GM21423 (cell line): ENCODE measurements at regions not wholly inside any gene's neighbourhood (a gene's known extent, or its start where the extent isn't known, plus 50 kb on each side); places are given as distances from the start of the nearest gene placed in this dataset.

Experiments
- ATAC-seq: cut with Tn5 transposase; IDR thresholded peaks from one replicate; pipeline ENCODE4 v1.9.1; 2021; ENCODE audit warnings: mild to moderate bottlenecking, moderate library complexity; ENCODE audit not compliant: unreplicated experiment

DNA sequence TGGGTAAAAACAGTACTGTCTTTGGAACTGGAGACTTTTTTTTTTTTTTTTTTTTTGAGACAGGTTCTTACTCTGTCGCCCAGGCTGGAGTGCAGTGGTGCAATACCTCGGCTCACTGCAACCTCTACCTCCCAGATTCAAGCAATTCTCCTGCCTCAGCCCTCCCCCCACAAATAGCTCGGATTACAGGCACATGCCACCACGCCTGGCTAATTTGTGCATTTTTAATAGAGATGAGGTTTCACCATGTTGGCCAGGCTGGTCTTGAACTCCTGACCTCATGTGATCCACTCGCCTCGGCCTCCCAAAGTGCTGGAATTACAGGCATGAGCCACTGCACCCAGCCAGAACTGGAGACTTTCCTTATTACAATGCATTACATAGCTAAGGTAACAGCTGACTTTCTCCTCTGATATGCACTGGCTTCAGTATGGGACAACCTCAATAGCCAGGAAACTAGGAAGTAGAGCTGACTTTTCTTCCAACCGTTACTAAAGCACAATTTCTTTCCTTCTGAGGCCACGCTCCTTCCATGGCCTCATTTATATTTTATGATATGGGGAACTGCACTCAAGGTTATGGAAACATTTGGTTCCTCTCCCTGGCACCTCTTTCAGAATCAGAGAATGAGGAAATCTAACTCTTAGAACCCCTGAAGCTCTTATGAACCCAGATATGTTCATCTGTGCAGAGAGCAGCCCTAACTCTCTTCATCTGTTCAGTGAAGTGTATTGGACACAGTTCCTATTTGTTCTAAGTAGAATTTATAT lies 53.5 kb upstream of the FAM9B start:
- ATAC-seq = no peak

DNA sequence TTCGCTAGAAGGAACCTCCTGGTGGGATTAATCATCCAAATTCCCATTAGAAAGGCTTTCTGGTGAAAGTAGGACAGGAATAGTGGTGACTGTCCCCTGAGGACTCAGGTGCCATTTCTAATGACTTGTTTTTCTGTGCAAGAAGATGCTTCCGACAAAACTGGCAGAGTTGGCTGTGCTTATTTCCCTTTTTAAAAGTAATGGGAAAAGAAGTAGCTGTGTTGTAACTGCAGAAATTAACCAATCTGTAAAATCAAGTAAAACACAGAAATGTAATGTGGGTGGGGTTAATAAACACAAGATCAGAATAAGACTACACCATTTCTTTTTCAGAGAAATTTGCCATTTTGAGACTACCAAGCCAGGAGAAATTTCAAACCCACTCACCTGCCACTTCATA lies 55.0 kb upstream of the FAM9B start:
- no peak for ATAC-seq

DNA sequence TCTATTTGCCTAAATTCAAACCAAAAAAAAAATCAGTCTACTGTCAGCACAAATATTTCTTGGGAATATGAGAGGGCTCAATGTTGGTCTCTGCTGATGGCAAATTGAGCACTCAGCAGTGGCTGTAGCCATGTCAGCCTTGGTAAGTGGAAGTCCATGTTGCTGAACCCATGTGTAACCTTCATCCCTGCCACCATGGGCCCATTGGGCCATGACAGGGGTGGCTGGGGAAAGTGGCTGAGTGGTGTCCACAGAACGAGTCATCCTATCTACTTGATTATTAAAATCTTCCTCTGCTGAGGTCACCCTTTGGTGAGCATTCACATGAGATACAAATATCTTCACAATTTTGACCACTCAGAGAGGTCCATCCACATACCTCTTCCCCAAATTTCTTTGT lies 56.8 kb upstream of the FAM9B start:
- ATAC-seq = no peak

DNA sequence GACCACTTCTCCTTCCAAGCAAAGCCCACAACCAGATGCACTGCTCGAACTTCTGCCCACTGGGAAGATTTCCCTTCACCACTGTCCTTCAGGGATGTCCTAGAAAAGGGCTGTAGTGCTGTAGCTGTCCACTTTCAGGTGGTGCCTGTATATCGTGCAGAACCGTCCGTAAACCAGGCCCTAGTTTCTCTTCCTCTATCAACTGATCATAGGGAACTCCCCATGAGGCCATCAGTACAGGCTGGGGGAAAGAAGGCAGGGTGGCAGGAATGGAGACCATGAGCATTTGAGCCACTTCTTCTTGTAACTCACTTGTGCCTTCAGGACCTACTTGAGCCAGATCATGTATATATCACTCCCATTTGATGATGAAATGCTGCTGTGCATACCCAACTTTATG lies 57.3 kb upstream of the FAM9B start:
- no peak for ATAC-seq

DNA sequence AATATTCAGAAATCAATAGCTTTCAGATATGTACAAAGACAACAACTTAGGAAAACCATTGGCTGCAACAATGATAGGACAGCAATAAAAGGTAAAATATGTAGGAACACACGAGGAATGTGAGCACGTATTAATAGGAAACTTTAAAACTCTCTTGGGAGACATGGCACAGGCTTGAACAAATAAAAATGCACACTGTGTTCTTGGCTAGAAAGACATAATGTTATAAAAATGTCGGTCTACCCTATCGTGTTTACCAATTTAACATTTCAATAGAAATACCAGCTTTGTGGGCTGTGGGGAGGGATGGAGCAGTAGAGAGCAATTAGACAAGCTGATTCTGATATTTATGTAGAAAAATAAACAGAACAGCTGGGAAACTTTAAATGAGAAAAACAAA lies 69.0 kb upstream of the FAM9B start:
- no peak for ATAC-seq

DNA sequence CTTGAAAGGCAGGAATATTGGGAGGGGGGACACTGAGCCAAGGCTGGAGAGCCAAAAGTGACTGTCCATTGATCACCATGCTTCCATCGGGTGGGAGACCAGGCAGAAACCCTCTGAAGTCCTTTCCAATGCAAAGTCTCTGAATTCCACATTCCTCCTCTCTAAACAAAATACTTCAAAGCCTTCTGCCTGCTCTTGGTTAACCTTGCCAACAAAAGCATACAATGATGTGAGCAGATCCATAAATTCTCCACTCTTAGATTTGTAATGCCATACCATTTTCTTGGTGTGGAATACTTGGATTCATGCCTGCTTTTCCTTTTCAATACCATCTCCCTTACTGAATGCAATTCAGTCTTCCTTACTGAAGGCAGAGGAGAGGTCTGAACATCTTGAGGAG lies 74.1 kb upstream of the FAM9B start:
- no peak for ATAC-seq

DNA sequence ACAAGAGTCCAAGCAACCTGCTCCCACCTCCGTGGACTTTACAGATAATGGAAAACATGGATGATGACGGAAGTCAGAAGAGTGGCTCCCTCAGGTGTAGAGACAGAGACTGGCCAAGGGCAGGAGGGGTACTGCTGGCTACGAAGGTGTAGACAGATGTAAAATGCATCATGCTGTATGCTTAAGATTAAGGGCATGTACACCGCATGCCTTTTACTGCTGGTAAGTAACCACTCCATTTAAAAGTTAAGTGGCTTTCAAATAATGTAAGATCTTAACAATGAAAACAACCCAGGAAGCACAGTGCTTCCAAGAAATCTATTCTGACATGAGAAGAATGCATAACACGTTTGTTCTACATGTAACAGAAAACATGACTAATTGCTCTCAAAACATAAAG lies 76.9 kb upstream of the FAM9B start:
- ATAC-seq = no peak

DNA sequence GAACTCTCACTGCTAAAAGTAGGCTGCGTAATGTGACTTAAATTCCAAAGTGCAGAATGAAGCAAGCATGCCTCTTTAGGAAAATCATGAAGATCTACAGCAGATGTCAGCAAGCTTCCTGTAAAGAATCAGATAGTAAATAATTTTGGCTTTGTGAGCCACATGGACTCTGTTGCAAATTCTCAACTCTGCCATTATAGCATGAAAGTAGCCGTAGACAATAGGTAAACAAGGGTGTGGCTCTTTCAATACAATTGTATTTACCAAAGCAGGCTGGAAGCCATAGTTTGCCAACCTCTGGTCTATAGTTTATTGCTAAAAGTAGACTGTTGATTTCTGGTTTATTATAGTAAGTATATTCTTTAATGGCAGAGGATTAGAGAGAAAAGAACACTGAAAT lies 80.3 kb upstream of the FAM9B start:
- ATAC-seq = no peak

DNA sequence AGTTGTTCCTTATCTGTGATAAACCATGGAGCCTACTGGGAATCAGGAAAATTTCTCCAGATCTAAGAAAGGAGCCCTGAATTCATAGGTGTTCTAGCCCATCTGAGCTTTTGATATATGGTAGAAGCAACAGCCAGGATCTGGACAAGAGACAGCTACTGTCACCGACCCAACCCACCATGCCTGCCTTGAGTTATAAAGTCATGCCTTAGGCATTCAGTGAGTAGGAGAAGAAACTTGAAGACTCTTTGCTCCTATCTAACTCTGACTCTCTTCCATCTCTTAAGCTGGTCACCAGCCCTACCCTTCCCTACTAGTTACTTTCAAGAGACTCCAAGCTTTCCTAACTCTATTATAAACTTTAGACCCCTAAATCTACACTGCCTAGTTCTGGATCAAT lies 83.9 kb upstream of the FAM9B start:
- ATAC-seq = no peak

DNA sequence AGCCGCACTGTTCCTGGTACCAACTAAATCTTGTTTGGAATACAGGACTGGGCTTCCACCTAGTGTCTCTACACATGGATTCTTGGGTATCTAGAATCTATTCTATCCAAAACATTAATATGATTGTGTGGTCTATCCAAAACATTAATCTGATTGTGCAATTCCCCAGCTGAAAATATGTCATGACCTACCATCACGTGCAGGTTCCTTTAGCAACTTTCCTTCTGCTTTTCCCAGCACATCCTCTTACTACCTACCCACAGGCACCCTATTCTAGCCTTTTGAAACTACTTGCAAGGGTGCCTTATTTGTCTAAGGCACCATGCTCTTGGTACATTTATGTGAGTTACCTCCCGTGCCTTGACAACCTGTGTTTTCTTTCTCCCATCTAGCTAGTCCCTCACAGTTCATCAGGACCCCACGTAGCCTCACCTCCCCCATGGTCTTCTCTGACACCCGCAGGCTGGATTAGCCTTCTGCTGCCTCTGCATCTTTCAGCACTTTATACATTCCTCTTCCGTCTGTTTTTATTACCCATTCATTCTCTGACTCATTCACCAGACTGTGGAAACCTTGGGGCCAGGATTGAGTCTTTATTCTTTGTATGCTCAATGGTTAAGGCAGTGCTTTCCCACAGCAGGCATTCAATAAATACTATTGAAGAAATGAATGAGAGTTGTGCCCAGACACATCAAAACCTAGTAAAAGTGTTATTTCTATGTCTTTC lies 88.8 kb upstream of the FAM9B start:
- ATAC-seq = no peak

DNA sequence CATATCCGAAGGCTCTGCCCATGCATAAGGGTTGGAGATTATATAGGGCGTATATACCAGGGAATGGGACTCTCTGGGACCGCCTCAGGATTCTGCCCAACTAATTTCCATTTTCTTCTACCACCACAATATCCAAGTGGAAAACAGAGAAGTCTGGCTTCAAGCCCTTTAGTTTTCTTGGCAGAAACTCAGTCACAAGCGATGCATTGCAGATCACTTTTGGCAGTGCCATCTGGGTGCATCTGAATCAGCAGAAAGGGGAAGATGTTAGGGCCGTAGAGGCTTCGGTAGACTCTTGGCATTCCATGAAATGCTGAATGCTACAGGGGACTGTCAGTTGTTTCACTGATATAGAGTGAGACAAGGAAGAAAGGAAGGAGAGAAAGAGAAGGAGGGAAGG lies 94.1 kb upstream of the FAM9B start:
- ATAC-seq = no peak

DNA sequence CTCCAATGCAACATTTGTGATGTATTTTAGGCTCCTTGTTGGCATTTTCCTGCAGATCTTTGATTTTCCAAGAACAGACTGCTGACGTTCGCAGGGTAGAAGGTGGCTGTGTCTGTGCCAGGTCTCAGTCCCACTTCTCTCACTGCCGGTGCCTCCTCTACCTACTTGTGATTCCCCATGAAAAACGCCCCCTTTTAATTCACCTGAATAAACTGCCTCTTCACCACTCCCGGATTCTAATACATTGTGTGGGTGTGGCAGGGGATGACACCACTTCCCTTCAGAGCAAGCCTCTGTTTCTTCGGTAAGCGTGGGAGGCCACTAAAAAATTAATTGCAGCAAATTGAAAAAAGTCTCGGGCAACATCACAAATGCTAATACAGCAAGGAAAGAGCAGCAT lies 96.1 kb upstream of the FAM9B start:
- ATAC-seq = no peak

DNA sequence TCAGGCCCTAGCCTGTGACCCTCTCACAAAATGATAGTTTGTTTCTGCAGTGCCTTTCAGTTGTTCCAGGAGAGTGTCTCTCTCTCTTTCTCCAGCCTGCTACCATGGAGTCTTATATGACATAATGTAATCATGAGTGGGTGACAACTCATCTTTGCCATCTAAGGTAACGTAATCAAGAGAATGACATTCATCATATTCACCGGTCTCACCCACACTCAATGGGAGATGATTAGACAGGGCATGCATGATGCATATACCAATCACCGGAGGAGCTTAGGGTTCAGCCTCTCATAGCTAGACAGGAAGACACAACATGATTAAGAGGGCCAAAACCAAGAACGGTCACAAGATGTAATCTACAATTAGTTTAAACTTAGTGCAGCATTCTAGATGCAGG lies 97.1 kb upstream of the FAM9B start:
- no peak for ATAC-seq

DNA sequence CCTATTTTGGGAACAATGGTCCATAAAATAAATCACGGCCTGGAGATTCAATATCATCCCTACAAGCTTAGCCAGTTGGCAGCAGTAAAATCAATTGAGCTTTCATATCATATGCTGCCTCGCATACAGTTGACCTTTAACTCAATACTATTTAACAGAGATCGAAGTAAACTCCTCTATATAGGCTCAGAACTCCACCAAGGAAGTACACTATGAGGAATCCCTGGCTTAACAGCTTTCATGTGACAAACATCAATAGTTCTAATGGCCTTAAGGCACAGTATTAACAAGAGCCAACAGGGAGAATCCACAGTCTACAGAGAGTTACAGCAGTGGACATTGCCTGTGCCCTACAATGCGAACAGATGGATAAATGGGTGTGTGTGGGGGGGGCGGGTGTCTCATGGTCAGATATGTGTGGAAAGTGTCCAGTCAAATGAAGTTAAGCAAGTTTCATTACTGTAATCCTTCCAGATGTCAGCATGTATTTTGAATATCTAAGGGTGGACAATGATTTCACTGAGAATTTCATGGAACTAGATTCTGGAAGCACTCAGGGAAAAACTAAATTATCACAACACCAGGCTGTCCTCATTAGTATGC lies 98.2 kb upstream of the FAM9B start:
- ATAC-seq = no peak

DNA sequence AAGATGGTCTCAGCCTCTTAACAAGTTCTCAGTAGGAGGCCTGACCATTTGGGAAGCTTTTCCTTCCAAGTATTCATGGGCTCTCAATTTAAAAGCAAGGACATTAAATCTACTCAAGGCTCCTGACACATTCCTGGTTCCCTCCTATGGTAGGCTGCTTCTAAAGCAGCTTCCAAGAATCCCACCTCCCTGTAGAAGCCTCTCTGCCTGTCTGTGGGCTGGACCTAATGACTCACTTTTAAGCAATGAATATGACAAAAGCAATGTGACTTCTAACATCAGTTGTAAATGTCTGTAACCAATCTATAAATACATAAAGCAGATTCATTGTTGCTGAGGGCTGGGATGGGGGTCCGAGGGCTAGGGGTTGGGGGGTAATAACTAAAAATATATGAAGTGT lies 99.5 kb upstream of the FAM9B start:
- ATAC-seq = no peak

DNA sequence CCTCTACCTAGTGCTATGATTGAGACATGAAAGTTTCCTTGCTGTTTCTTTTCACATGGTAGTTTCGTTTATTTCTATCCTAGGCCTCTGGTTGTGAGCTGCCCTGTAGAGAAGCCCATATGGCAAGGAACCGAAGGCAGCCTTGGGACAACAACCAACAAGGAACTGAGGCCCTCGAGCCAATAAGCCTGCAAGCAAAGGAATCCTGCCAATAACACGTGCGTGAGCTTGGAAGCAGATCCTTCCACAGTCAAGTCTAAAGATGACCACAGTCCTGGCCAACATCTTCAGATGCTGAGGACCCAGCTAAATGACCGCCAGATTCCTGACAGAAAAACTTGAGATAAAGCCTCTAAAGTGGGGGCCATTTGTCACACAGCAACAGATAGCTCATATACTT lies 100.4 kb upstream of the FAM9B start:
- no peak for ATAC-seq

DNA sequence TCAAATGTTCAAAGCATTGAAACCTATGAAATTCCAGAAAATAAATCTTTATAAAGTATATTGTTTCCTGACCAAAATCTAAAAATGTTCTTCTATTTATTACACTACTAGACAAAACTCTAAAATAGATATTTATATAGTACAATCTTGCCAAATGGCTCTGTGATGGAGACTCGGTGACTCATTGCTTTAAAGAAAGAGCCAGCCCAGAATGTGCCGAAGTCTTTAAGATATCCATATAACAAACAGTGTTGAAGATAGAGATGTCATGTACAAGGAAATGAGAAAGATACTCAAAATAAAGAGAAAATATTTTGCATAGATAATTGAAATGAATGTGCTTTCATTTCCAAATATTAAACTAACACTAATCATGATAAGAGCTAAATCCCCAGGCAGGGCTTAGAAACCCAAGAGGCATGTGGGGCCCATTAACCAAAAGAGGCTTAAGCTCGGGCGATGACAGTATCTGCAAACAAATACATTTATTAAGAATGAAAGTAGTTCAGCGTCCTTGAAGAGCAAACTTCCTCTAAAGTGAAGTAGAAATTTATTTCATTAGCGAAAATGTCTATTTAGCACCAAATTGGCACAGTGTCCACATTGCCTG lies 102.1 kb upstream of the FAM9B start:
- ATAC-seq = no peak

DNA sequence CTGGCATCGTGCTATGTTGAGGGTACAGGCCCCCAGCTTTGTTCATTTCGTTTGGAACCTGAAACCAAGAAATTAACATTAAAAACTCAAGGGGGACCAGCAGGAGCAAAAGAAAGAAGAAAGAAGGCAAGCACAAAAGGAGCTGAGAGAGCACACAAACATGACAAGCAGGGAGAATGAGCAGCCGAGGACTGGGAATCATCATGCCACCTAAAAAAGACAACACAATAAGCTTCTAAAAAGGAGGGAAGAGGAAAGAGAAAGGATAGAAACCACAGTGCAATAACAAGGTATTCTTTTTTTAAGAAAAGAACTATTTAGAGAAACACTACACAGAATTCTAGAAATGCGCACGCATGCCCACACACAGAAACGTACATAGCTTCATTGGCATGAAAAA lies 103.2 kb upstream of the FAM9B start:
- no peak for ATAC-seq

DNA sequence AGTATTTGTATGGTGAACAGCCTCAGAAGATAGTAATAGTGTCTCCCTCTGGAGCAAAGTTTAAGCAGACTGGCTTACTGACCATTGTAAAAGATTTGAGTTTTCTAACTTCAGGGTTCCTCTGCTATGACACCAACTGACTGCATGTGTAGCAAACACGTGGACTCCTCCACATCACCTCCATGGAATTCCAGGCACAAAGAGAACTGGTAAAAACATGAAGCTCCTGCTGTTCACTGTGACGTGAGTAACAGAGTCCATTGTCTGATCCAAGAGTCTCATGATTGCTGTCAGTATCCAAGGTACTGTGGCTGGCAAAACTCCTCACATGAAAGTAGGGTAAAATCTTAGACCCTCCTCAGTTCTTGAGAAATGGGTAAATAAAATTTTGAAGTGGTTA lies 107.6 kb upstream of the FAM9B start:
- ATAC-seq = no peak

DNA sequence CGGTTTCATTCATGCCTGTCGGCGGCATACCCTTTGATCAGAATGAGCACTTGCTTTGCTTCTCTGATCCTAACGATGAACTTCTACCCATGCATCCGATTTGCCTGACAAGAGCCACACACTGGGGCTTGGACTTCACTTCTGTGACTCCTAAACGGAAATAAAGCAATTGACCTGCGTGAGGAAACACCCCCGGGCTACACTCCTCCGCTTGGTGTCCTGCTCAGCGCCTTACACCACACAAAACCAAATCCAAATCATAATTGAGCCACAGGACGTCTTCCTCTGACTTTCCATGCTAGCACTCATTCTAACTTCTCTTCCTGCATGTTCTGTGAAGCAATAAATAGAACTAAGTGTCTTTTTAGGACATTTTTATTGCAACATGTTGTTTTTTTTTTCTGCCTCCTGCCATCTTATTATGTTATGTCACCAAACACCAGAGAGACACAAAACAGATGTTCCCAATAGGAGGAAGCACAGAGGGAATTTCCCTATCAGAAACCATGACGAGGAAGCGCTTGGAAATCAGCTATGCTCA lies 110.8 kb upstream of the FAM9B start:
- ATAC-seq = no peak

DNA sequence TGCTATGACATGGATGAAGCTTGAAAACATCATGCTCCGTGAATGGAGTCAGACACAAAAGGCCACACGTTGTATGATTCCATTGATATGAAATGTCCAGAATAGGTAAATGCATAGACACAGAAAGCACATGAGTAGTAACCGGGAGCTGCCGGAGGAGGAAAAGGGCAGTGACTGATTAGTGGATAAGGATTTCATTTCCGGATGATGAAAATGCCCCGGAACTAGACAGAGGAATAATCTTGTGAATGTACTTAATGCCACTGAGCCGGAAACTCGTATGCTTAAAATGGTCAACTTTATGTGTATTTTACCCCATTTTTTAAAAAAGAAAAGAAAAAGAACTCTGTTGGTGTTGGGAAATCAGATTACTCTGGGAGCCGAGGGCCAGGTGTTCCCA lies 112.7 kb upstream of the FAM9B start:
- no peak for ATAC-seq

DNA sequence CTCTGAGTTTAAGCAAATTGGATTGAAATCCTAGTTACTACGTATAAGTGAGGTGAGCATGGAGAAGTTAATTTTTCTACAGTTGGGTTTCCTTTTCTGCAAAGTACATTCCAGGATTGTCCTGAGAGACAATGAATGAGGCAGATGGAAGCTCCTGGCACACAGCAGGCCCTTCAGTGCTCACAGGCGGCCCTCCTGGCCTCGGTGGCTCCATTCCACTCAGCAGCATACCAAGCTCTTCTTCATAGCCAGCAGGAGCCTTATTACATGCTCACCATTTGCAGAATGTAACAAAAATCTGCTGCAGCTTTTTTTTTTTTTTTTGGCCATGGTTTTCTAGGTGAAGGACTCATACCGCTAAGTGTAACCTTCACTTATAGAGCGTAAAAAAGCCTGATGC lies 113.2 kb upstream of the FAM9B start:
- no peak for ATAC-seq
